CD14-positive monocyte (primary cell): ENCODE measurements at regions not wholly inside any gene's neighbourhood (a gene's known extent, or its start where the extent isn't known, plus 50 kb on each side); places are given as distances from the start of the nearest gene placed in this dataset.
"Not testable (repeated sequence)": the region's sequence is repeated elsewhere in the genome, so short reads cannot be mapped to it uniquely, and the experiment has no call there.

ENCODE experiments used
- DNase-seq, 3 donors: peaks; one replicate each; pipeline ENCODE4 v3.0.0-alpha.2; 2011 to 2022
- H2AFZ ChIP-seq: 2 replicates; pipeline ENCODE4 v1.6.0; 2012; ENCODE audit warnings: mild to moderate bottlenecking, low read depth, low read length, inconsistent platforms; ENCODE audit not compliant: insufficient read depth, poor library complexity, severe bottlenecking
- H3K27ac ChIP-seq, 2 donors: 1 replicate in 1 of 2; 2 replicates in 1 of 2; pipeline ENCODE4 v1.5.1; 2012 to 2013; ENCODE audit warnings: low read length in 2 of 2, control low read depth in 1 of 2, inconsistent platforms in 1 of 2, low read depth in 1 of 2, mild to moderate bottlenecking in 1 of 2
- H3K27me3 ChIP-seq, 2 donors: one replicate each; pipeline versions ENCODE4 v1.6.0 to v1.6.1; 2011 to 2013; ENCODE audit warnings: low read length in 2 of 2; ENCODE audit not compliant: control insufficient read depth in 2 of 2, insufficient read depth in 2 of 2
- H3K36me3 ChIP-seq, 2 donors: replicated peaks in 1 of 2; 1 replicate in 1 of 2; 2 replicates in 1 of 2; pipeline versions ENCODE4 v1.5.1 to v1.6.1; 2012 to 2013; ENCODE audit warnings: low read length in 2 of 2, control low read depth in 1 of 2, inconsistent platforms in 1 of 2, mild to moderate bottlenecking in 1 of 2; ENCODE audit not compliant: insufficient read depth in 2 of 2, control insufficient read depth in 1 of 2
- H3K4me1 ChIP-seq, 2 donors: 1 replicate in 1 of 2; 2 replicates in 1 of 2; pipeline versions ENCODE4 v1.5.1 to v1.6.1; 2012 to 2013; ENCODE audit warnings: low read length in 2 of 2, control low read depth in 1 of 2, inconsistent platforms in 1 of 2, mild to moderate bottlenecking in 1 of 2, moderate library complexity in 1 of 2; ENCODE audit not compliant: insufficient read depth in 2 of 2, control insufficient read depth in 1 of 2
- H3K4me2 ChIP-seq: replicated peaks from 2 replicates; pipeline ENCODE3; 2012; ENCODE audit warnings: low read length, moderate library complexity, mild to moderate bottlenecking; ENCODE audit not compliant: poor library complexity, severe bottlenecking; ENCODE audit errors: extremely low read depth
- H3K4me3 ChIP-seq, 3 experiments: fragments of 200-600 bp in 1 of 3; sonication (generic) in 1 of 3; replicated peaks in 1 of 3; 1 replicate in 2 of 3; 2 replicates in 1 of 3; pipeline ENCODE4 v1.5.1; 2011 to 2013; ENCODE audit warnings: low read length in 3 of 3, mild to moderate bottlenecking in 3 of 3, control low read depth in 2 of 3, low read depth in 2 of 3, inconsistent platforms in 1 of 3, moderate library complexity in 1 of 3
- H3K79me2 ChIP-seq: 2 replicates; pipeline ENCODE4 v1.6.0; 2012; ENCODE audit warnings: mild to moderate bottlenecking, control low read depth, inconsistent platforms, low read length, moderate library complexity; ENCODE audit not compliant: insufficient read depth
- H3K9ac ChIP-seq: 2 replicates; pipeline ENCODE4 v1.6.0; 2017; ENCODE audit warnings: low read length, mild to moderate bottlenecking; ENCODE audit not compliant: insufficient read depth, poor library complexity, severe bottlenecking
- H3K9me3 ChIP-seq, 2 donors: replicated peaks in 1 of 2; 1 replicate in 1 of 2; 2 replicates in 1 of 2; pipeline versions ENCODE4 v1.5.1 to v1.6.1; 2012 to 2013; ENCODE audit warnings: low read length in 2 of 2, control low read depth in 1 of 2; ENCODE audit not compliant: control insufficient read depth in 1 of 2, insufficient read depth in 1 of 2
- H4K20me1 ChIP-seq: 2 replicates; pipeline ENCODE4 v1.6.0; 2012; ENCODE audit warnings: mild to moderate bottlenecking, low read length, control low read depth, moderate library complexity; ENCODE audit not compliant: insufficient read depth
- H3K27ac Mint-ChIP-seq, 7 donors: one replicate each; pipeline ENCODE4 v1.8.0; 2020; ENCODE audit warnings: mild to moderate bottlenecking in 7 of 7, mixed read lengths in 7 of 7, moderate library complexity in 6 of 7, inconsistent platforms in 2 of 7
- H3K27me3 Mint-ChIP-seq, 3 donors: one replicate each; pipeline ENCODE4 v1.8.0; 2021 to 2022; ENCODE audit warnings: low read depth in 3 of 3, mild to moderate bottlenecking in 3 of 3, mixed read lengths in 3 of 3, moderate library complexity in 3 of 3, inconsistent platforms in 1 of 3
- H3K36me3 Mint-ChIP-seq, 2 donors: one replicate each; pipeline ENCODE4 v1.8.0; 2020; ENCODE audit warnings: mixed read lengths in 2 of 2, inconsistent platforms in 1 of 2, mild to moderate bottlenecking in 1 of 2
- H3K4me1 Mint-ChIP-seq: one replicate; pipeline ENCODE4 v1.8.0; 2020; ENCODE audit warnings: mild to moderate bottlenecking, mixed read lengths
- H3K4me3 Mint-ChIP-seq, 2 donors: one replicate each; pipeline ENCODE4 v1.8.0; 2020; ENCODE audit warnings: mild to moderate bottlenecking in 2 of 2, mixed read lengths in 2 of 2, moderate library complexity in 1 of 2
- H3K9me3 Mint-ChIP-seq, 7 donors: one replicate each; pipeline ENCODE4 v1.8.0; 2020 to 2022; ENCODE audit warnings: mixed read lengths in 7 of 7, mild to moderate bottlenecking in 6 of 7, moderate library complexity in 6 of 7, inconsistent platforms in 2 of 7
- WGBS: methylation state at CpG from one replicate; pipeline ENCODE4 v1.1.5; 2013; ENCODE audit warnings: missing lambda C conversion rate; ENCODE audit not compliant: insufficient coverage; 5-methylcytosine and 5-hydroxymethylcytosine counted together
- intact Hi-C, 2 donors: fragments of 100-400 bp; cut with micrococcal nuclease; formaldehyde crosslinking; loops; one replicate each; pipeline versions ENCODE4 v1.15.0 to v1.15.1; 2023
- TF ChIP-seq, protein P1 (sequence below): fragments of 200-600 bp; IDR thresholded peaks from one replicate; pipeline ENCODE4 v1.8.0; 2022; ENCODE audit warnings: antibody characterized with exemption, mild to moderate bottlenecking

DNA sequence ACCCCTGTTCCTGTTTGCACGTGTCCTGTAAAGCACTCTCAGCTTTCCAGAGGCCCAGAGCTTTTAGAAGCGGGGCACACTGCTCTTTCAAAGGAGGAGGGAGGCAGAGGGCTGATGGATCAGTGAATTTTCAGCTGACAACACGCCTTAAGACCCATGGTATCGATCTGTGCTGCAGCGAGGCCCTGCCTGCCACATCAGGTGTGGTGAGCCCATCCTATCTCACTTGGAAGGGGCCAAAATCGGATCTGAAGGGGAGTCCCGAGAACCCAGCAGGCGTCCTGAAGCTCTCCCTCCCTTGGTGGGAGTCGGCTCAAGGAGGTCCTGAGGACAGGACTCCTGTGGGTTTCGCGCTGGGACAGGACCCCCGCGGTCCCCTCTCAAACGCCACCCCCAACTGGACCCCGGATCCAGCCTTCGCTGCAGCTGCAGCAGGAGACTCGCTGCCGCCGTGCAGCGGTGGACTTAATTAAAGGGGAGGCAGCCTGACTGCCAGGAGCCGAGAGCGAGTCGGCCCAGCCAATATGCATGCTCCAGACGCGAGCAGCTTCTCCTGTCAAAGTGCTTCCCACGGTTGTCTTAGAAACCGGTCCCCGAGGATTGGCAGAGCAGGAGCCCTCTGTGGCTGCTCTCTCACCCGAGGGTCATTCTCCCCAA lies 580.0 kb upstream of the ZNF337 start:
- Histone ChIP-seq H3K79me2 (no peaks in the 10 kb centered on the region), H3K4me3 (no peak overlapping the region), H3K9me3 (peaks cover 20 to 29% of the 10 kb centered on the region in 2 donors), H3K27me3 (no peaks in the 10 kb centered on the region), H3K9ac (no peak overlapping the region), H2AFZ (no peak overlapping the region), H3K36me3 (no peaks in the 10 kb centered on the region), H4K20me1 (no peaks in the 10 kb centered on the region), H3K4me1 (no peaks in the 10 kb centered on the region), H3K4me2 (no peak overlapping the region), H3K27ac (no peak overlapping the region)
- WGBS, result 23% methylated on average over 26 of the region's 29 CpGs
- Mint-ChIP-seq H3K27me3 (no peaks in the 10 kb centered on the region), H3K9me3 (peaks cover 11 to 30% (median 23%) of the 10 kb centered on the region in 7 donors), H3K4me1 (no peaks in the 10 kb centered on the region), H3K36me3 (no peaks in the 10 kb centered on the region), H3K4me3 (no peak overlapping the region), H3K27ac (no peak overlapping the region)
- TF ChIP-seq, protein P1, sequence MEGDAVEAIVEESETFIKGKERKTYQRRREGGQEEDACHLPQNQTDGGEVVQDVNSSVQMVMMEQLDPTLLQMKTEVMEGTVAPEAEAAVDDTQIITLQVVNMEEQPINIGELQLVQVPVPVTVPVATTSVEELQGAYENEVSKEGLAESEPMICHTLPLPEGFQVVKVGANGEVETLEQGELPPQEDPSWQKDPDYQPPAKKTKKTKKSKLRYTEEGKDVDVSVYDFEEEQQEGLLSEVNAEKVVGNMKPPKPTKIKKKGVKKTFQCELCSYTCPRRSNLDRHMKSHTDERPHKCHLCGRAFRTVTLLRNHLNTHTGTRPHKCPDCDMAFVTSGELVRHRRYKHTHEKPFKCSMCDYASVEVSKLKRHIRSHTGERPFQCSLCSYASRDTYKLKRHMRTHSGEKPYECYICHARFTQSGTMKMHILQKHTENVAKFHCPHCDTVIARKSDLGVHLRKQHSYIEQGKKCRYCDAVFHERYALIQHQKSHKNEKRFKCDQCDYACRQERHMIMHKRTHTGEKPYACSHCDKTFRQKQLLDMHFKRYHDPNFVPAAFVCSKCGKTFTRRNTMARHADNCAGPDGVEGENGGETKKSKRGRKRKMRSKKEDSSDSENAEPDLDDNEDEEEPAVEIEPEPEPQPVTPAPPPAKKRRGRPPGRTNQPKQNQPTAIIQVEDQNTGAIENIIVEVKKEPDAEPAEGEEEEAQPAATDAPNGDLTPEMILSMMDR, result no peak
- DNase-seq, result no peak
- intact Hi-C loops, result no loop called here

DNA sequence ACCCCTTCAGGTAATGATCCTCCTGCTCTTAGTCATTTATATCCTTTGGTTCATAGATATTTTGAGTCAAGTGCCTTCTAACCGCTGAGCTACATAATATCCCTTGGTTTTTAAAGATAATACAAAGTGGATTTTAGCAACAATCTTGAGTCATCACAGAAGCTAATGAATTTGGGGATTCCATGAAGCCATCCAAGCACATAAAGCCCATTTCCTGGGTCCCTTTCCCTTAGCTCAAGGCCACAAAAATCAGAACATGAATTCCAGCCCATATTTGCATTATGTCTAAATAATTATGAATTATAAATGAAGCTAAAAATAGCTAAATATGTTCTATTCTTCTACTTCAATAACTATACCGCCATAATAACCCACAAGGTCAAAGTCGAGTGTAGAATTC lies 572.1 kb upstream of the ZNF337 start:
- intact Hi-C loops, H3K4me3 ChIP-seq, H3K4me1 ChIP-seq, H3K79me2 ChIP-seq, H3K27ac ChIP-seq, H3K27me3 ChIP-seq, H3K27me3 Mint-ChIP-seq, H3K4me3 Mint-ChIP-seq, H2AFZ ChIP-seq, H4K20me1 ChIP-seq, H3K4me2 ChIP-seq, H3K9ac ChIP-seq, H3K36me3 ChIP-seq, H3K4me1 Mint-ChIP-seq, H3K36me3 Mint-ChIP-seq, DNase-seq, H3K27ac Mint-ChIP-seq: not testable (repeated sequence)
- H3K9me3 Mint-ChIP-seq, result peaks cover 6 to 21% (median 16%) of the 10 kb centered on the region in 7 donors
- peaks cover 5 to 16% of the 10 kb centered on the region in 2 donors for H3K9me3 ChIP-seq
- WGBS, result no CpG with 5 or more reads among the region's 3 CpGs

DNA sequence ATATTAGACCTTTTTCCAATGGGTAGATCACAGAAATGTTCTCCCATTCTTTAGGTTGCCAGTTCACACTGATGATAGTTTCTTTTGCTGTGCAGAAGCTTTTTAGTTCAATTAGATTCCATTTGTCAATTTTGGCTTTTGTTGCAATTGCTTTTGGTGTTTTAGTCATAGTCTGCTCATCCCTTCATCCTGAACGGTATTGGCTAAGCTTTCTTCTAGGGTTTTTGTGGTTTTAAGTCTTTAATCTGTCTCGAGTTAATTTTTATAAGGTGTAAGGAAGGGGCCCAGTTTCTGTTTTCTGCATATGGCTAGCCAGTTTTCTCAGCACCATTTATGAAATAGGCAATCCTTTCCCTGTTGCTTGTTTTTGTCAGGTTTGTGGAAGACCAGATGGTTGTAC lies 564.3 kb upstream of the ZNF337 start:
- H3K27ac Mint-ChIP-seq, H3K9me3 ChIP-seq, H2AFZ ChIP-seq, DNase-seq, H3K36me3 Mint-ChIP-seq, H3K36me3 ChIP-seq, H3K79me2 ChIP-seq, H3K4me2 ChIP-seq, H3K9ac ChIP-seq, H3K4me1 Mint-ChIP-seq, H3K27me3 ChIP-seq, H4K20me1 ChIP-seq, H3K4me3 ChIP-seq, H3K4me1 ChIP-seq, intact Hi-C loops, H3K27me3 Mint-ChIP-seq, H3K4me3 Mint-ChIP-seq, H3K27ac ChIP-seq: not testable (repeated sequence)
- H3K9me3 Mint-ChIP-seq, result peaks cover 2 to 21% (median 10%) of the 10 kb centered on the region in 7 donors
- no CpG with 5 or more reads among the region's 2 CpGs for whole genome bisulfite sequencing

DNA sequence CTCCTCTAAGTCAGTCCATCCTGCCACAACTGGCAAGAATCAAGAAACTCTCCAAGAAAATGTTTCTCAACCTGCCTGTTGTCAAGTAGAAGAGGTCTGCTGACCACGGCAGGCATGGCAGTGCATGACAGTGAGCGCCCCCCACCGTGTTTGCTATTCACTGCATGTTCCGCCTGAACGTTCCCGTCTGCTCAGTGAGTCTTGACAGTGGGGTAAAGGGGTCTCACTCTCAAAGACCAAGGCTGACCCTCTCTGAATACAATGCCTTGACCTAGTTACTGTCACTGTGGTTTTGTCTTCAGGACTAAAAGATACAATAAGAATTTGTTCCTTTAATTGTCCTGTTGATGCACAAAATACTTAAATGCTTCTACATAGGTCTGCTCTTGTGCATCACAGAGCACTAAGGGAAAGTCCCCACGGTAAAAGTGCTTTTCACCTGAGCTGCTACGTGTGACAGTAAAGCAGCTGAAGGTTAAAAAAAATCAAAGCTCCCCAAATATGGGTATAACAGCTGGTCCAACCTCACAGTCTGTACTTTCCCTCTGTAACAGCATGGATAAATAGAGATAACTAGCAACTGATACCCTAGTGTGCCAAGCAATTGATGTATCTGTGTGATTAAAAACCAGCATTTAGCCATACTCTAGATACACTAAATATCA lies 555.8 kb upstream of the ZNF337 start:
- intact Hi-C loops, H3K36me3 Mint-ChIP-seq, H3K4me3 Mint-ChIP-seq, H4K20me1 ChIP-seq, H3K4me2 ChIP-seq, H2AFZ ChIP-seq, H3K79me2 ChIP-seq, H3K9ac ChIP-seq, H3K4me1 ChIP-seq, H3K27ac ChIP-seq, H3K4me3 ChIP-seq, H3K27me3 ChIP-seq, H3K27me3 Mint-ChIP-seq, H3K4me1 Mint-ChIP-seq, H3K27ac Mint-ChIP-seq, H3K36me3 ChIP-seq, DNase-seq: not testable (repeated sequence)
- H3K9me3 Mint-ChIP-seq, result peaks cover 8 to 26% (median 16%) of the 10 kb centered on the region in 7 donors
- peaks cover 20 to 27% of the 10 kb centered on the region in 2 donors for H3K9me3 ChIP-seq
- 100% methylated on average over 1 of the region's 8 CpGs for WGBS
